ENCODE measurements at regions not wholly inside any gene's neighbourhood (a gene's known extent, or its start where the extent isn't known, plus 50 kb on each side); places are given as distances from the start of the nearest gene placed in this dataset.

GRCh38 chr2:139357972-139358371 is 577.8 kb upstream of the NXPH2 start:
- H3K27me3 ChIP-seq (ENCODE audit: control insufficient read depth in 3 of 3, insufficient read depth in 3 of 3, low read length in 2 of 3) = no peaks in the 10 kb centered on the region
- H3K9me3 ChIP-seq (ENCODE audit: control insufficient read depth in 4 of 4, insufficient read depth in 3 of 4, low read length in 3 of 4) = peaks cover 0 to 5% (median 0%) of the 10 kb centered on the region in 4 donors
- DNase-seq (no peak), ATAC-seq (ENCODE audit: insufficient read depth, low FRiP score) (no peak)
- H3K4me1 ChIP-seq (ENCODE audit: control insufficient read depth in 5 of 5, insufficient read depth in 5 of 5, low read length in 5 of 5) = no peaks in the 10 kb centered on the region
- H3K27ac ChIP-seq (ENCODE audit: low read depth in 1 of 2, low read length in 1 of 2) = no peak overlapping the region
- H3K4me3 ChIP-seq = no peak overlapping the region
- TF ChIP-seq, protein P1, sequence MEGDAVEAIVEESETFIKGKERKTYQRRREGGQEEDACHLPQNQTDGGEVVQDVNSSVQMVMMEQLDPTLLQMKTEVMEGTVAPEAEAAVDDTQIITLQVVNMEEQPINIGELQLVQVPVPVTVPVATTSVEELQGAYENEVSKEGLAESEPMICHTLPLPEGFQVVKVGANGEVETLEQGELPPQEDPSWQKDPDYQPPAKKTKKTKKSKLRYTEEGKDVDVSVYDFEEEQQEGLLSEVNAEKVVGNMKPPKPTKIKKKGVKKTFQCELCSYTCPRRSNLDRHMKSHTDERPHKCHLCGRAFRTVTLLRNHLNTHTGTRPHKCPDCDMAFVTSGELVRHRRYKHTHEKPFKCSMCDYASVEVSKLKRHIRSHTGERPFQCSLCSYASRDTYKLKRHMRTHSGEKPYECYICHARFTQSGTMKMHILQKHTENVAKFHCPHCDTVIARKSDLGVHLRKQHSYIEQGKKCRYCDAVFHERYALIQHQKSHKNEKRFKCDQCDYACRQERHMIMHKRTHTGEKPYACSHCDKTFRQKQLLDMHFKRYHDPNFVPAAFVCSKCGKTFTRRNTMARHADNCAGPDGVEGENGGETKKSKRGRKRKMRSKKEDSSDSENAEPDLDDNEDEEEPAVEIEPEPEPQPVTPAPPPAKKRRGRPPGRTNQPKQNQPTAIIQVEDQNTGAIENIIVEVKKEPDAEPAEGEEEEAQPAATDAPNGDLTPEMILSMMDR (IDR thresholded peaks at IDR 0.05; ENCODE audit: control extremely low read depth, extremely low read depth) = no peak
- H3K9ac ChIP-seq (ENCODE audit: insufficient read depth in 1 of 2, low read length in 2 of 2) = no peak overlapping the region
- no peaks in the 10 kb centered on the region for H3K36me3 ChIP-seq (ENCODE audit: control insufficient read depth in 4 of 4, insufficient read depth in 4 of 4, low read length in 4 of 4)
- 86 to 92% methylated on average over 3 of the region's 3 CpGs for WGBS, 2 donors

DNA sequence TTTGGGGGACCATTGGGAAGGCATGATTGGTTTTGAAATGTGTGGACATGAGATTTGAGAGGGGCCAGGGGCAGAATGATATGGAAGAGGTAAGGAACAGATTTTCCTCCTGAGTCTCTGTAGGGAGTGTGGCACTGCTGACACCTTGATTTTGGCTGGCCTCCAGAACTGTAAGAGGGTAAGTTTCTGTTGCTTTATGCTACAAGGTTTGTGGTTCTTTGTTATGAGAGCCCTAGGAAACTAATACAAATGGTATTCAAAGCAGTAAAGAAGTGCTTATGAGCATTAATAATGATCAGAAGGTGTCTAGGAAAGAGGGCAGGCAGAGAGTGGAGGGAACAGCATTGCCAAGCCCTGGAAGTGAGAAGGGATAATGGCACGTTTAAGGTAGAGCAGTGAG is 574.3 kb upstream of the NXPH2 start:
- H3K9me3 ChIP-seq (ENCODE audit: control insufficient read depth in 4 of 4, insufficient read depth in 3 of 4, low read length in 3 of 4) = peaks cover 0 to 5% (median 0%) of the 10 kb centered on the region in 4 donors
- H3K27me3 ChIP-seq (ENCODE audit: control insufficient read depth in 3 of 3, insufficient read depth in 3 of 3, low read length in 2 of 3) = no peaks in the 10 kb centered on the region
- no peak for ATAC-seq (ENCODE audit: insufficient read depth, low FRiP score)
- TF ChIP-seq, protein P1 (IDR thresholded peaks at IDR 0.05; ENCODE audit: control extremely low read depth, extremely low read depth) = no peak
- no peaks in the 10 kb centered on the region for H3K4me1 ChIP-seq (ENCODE audit: control insufficient read depth in 5 of 5, insufficient read depth in 5 of 5, low read length in 5 of 5)
- H3K4me3 ChIP-seq = no peak overlapping the region
- peak in 1 of 3 donors; percentile 8 for DNase-seq
- no peak overlapping the region for H3K27ac ChIP-seq (ENCODE audit: low read depth in 1 of 2, low read length in 1 of 2)
- WGBS, 2 donors = 62 to 66% methylated on average over 1 of the region's 1 CpG
- H3K9ac ChIP-seq (ENCODE audit: insufficient read depth in 1 of 2, low read length in 2 of 2) = no peak overlapping the region
- no peaks in the 10 kb centered on the region for H3K36me3 ChIP-seq (ENCODE audit: control insufficient read depth in 4 of 4, insufficient read depth in 4 of 4, low read length in 4 of 4)

DNA sequence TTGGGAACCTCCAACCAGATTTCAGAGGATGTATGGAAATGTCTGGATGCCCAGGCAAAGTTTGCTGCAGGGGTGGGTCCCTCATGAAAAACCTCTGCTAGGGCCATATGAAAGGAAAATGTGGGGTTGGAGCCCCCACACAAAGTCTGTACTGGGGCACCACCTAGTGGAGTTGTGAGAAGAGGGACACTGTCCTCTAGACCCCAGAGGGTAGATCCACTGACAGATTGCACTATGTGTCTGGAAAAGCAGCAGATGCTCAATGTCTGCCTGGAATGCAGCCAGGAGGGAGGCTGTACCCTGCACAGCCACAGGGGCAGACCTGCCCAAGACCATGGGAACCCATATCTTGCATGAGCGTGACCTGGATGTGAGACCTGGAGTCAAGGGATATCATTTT is 573.7 kb upstream of the NXPH2 start:
- Histone ChIP-seq H3K9me3 (ENCODE audit: control insufficient read depth in 4 of 4, insufficient read depth in 3 of 4, low read length in 3 of 4) (peaks cover 0 to 5% (median 0%) of the 10 kb centered on the region in 4 donors), H3K27me3 (ENCODE audit: control insufficient read depth in 3 of 3, insufficient read depth in 3 of 3, low read length in 2 of 3) (no peaks in the 10 kb centered on the region), H3K36me3 (ENCODE audit: control insufficient read depth in 4 of 4, insufficient read depth in 4 of 4, low read length in 4 of 4) (no peaks in the 10 kb centered on the region), H3K4me3 (no peak overlapping the region), H3K4me1 (ENCODE audit: control insufficient read depth in 5 of 5, insufficient read depth in 5 of 5, low read length in 5 of 5) (no peaks in the 10 kb centered on the region), H3K27ac (ENCODE audit: low read depth in 1 of 2, low read length in 1 of 2) (no peak overlapping the region), H3K9ac (ENCODE audit: insufficient read depth in 1 of 2, low read length in 2 of 2) (no peak overlapping the region)
- WGBS, 2 donors = 94 to 95% methylated on average over 1 of the region's 1 CpG
- DNase-seq (no peak), ATAC-seq (ENCODE audit: insufficient read depth, low FRiP score) (no peak)
- TF ChIP-seq, protein P1 (IDR thresholded peaks at IDR 0.05; ENCODE audit: control extremely low read depth, extremely low read depth) = no peak

DNA sequence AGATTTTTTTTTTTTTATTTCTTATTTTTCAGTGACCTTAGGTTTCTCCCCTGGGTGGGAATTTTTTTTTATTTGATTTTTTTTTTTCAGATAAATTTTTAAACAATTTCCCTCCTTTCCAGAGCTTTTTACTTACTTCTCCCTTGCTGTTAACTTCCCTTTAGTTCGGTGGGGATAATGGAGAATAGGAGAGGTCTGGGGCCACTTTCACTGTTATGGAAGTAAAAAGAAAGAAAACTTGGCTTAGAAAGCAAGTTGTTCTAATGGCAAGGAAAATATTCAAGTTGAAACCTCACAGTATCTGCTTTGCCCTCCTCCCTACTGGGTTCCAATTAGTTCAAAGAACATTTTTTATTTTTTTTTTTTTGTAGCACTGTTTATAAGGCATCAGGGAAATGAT is 537.1 kb upstream of the NXPH2 start:
- H3K9ac ChIP-seq (ENCODE audit: insufficient read depth in 1 of 2, low read length in 2 of 2) = no peak overlapping the region
- H3K27ac ChIP-seq (ENCODE audit: low read depth in 1 of 2, low read length in 1 of 2) = no peak overlapping the region
- DNase-seq = no peak
- TF ChIP-seq, protein P1 (IDR thresholded peaks at IDR 0.05; ENCODE audit: control extremely low read depth, extremely low read depth) = no peak
- WGBS, 2 donors = 26 to 57% methylated on average over 1 of the region's 1 CpG
- H3K4me1 ChIP-seq (ENCODE audit: control insufficient read depth in 5 of 5, insufficient read depth in 5 of 5, low read length in 5 of 5) = no peaks in the 10 kb centered on the region
- H3K36me3 ChIP-seq (ENCODE audit: control insufficient read depth in 4 of 4, insufficient read depth in 4 of 4, low read length in 4 of 4) = no peaks in the 10 kb centered on the region
- no peaks in the 10 kb centered on the region for H3K27me3 ChIP-seq (ENCODE audit: control insufficient read depth in 3 of 3, insufficient read depth in 3 of 3, low read length in 2 of 3)
- ATAC-seq (ENCODE audit: insufficient read depth, low FRiP score) = no peak
- no peak overlapping the region for H3K4me3 ChIP-seq
- H3K9me3 ChIP-seq (ENCODE audit: control insufficient read depth in 4 of 4, insufficient read depth in 3 of 4, low read length in 3 of 4) = peaks cover 0 to 4% (median 0%) of the 10 kb centered on the region in 4 donors

Measured in lung (tissue), 11 donors.